HT-29 (cell line): ENCODE measurements at regions not wholly inside any gene's neighbourhood (a gene's known extent, or its start where the extent isn't known, plus 50 kb on each side); places are given as distances from the start of the nearest gene placed in this dataset.

Experiments
- DNase-seq: peaks from one replicate; pipeline ENCODE4 v3.0.0-alpha.2; 2015; ENCODE audit warnings: low spot score

DNA sequence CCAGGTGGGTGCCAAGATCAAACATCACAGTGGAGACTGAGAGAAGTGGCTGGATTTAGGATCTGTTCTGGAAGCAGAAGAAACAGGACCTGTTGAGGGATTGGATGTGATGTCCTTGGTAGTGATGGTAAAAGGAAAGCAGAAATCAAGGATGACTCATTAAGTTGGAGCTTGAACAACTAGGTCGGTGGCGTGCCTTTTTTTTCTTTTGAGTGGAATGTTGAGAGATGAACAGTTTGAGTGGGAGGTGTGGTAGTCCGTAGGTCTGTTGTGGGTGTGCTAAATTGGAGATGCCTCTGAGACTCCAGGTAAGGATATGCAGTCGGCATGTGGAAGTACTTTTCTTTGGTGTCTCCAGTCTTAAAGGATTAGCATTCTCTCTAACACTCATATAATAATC is 92.1 kb upstream of the IL12B start:
- no peak for DNase-seq

GRCh38 chr5:159422910-159423309 is 92.6 kb upstream of the IL12B start:
- no peak for DNase-seq

GRCh38 chr5:159424123-159424522 is 93.8 kb upstream of the IL12B start:
- no peak for DNase-seq

DNA sequence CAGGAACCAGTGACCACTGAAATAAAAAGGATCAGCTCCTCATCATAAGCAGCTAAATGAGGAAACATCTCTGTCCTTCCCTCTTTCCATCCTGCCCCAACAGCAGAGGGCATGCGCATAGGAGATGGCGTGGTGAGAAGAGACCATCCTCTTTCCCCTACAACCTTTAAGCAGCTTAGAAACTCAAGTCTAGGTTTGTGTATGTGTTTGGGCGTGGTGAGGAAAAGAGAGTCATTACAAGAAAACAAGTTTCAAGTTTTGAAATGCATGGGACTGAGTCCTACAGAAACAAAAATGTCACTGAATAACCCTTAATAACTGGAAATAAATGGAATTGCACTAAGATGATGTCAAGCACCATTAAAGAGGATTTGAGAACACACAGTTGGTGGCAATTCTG is 96.4 kb upstream of the IL12B start:
- no peak for DNase-seq

DNA sequence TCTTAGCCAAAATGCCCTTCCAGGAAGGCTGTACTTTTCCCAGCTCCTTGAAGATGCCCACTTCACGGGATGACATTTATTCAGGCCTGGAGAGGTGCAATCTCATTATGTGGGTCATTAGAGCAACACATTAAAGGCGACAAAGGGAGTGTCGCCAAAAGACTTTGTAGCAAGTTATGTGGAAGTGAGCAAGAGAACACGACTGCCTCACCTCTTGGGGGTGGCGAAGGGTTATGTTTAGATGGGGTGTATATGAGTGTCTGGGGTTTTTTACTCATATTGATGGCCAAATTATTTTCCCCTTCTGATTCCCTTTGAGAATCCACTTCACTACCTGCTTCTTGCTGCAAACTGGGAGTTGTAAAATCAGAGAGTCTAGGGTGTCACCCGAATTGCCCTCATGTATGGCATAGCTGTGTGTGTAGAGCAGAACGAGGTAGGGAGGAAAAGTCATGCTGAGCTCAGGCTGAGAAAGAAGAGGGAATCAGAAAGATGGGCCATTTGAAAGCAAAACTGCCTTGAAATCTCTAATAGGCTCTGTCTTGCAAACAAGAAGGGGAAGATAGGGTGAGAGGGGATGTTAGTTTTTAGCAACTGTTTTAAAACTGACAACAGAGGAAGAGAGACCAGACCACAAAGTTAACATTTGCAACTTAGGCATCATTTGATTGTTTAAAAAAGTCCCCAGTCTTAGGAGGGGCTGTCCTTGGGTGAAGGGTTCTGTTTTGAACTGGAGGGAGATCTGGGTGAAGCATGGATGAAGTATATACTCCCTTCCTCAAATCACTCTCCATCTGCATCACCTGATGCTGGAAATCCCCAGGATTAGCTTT is 97.1 kb upstream of the IL12B start:
- no peak for DNase-seq

- no peak for DNase-seq
Measured at GRCh38 chr5:159430361-159431012, 100.2 kb upstream of the IL12B start.

GRCh38 chr5:159435855-159436254 is 105.6 kb upstream of the IL12B start:
- no peak for DNase-seq

DNA sequence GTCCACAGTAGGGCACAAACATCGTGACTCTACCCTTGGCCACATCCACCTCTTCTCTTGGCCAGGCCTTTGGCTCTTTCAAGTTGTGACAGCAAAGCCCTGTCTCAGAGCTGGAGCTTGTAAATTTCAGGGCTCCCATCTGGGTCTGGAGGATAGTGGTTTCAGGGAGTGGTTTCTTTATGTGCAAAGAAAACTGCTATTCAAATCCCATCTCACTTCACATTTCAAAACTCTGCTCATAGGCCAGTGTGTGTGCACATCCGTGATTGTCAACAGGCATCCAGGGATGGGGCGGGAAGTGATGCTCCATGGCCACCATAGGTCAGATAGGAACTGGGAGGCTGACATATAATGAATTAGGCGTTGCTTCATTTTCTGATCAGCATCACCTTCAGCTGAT is 107.8 kb upstream of the IL12B start:
- DNase-seq: no peak

- DNase-seq: no peak
Measured at GRCh38 chr5:159439002-159439401, 108.7 kb upstream of the IL12B start.

GRCh38 chr5:159440235-159440634 is 109.9 kb upstream of the IL12B start:
- DNase-seq: no peak

- DNase-seq: no peak
Measured at GRCh38 chr5:159440968-159441367, 110.7 kb upstream of the IL12B start.

GRCh38 chr5:159441441-159441840 is 111.2 kb upstream of the IL12B start:
- peak; percentile 10 for DNase-seq

- no peak for DNase-seq
Measured at GRCh38 chr5:159442206-159442850, 112.0 kb upstream of the IL12B start.

GRCh38 chr5:159444441-159445082 is 114.3 kb upstream of the IL12B start:
- DNase-seq: peak; percentile 48

DNA sequence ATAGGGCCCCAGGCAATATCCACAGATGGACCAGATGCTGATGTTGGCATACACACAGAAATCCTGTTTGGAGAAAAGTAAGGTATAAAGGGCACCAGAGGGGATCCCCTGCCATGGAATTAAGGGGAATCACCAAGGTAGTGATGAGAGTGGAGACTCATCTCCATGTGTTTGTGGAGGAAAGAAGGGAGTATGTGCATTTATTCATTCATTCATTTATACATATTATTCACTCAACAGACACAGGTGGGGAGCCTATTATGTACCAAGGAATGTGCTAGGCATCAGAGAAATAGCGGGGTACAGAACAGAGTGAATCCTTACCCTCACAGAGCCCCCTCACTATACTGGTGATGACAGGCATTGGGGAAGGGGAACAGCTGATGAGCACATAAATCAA is 116.8 kb upstream of the IL12B start:
- DNase-seq: no peak

GRCh38 chr5:159448841-159449407 is 118.6 kb upstream of the IL12B start:
- DNase-seq: no peak

GRCh38 chr5:159449925-159450324 is 119.6 kb upstream of the IL12B start:
- no peak for DNase-seq

- DNase-seq: no peak
Measured at GRCh38 chr5:159450417-159450816, 120.1 kb upstream of the IL12B start.

DNA sequence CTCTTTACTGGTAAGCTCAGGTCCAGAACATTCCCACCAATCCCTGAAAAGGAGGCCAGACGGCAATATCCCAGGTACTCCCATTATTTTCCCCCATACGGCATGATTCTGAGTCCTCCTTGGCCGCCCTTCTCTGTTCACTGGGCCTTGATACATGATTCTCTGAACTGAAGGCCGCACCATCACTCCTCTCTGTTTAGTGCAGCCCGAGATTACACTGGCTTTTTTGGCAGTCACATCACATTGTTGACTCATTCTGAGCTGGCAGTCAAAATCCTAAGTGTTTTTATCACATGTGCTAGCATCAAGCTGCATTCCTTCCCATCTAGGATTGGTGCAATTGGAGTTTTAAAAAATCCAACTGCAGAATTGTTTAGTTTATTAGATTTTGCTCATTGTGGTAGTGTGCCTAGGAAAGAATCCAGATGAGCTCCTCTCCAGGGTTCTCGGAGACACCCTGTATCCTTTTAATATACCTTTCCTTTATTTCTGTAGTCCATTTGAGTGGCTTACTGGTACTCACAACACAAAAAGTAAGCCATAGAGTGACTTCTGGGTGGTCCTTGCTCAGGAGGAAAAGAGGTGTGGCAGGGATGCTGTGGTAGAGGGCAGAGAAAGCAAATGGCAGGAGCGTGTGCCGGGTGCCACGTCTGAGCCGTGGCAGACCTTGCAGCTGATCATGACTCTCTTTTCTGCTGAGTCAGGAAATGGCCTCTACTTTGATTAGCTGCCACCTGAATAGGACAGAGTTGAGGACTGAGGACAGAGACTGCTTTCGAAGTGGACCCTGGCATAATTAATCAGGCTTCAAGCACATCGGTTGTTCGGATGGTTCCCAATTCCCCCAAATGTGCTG is 121.1 kb upstream of the IL12B start:
- no peak for DNase-seq

DNA sequence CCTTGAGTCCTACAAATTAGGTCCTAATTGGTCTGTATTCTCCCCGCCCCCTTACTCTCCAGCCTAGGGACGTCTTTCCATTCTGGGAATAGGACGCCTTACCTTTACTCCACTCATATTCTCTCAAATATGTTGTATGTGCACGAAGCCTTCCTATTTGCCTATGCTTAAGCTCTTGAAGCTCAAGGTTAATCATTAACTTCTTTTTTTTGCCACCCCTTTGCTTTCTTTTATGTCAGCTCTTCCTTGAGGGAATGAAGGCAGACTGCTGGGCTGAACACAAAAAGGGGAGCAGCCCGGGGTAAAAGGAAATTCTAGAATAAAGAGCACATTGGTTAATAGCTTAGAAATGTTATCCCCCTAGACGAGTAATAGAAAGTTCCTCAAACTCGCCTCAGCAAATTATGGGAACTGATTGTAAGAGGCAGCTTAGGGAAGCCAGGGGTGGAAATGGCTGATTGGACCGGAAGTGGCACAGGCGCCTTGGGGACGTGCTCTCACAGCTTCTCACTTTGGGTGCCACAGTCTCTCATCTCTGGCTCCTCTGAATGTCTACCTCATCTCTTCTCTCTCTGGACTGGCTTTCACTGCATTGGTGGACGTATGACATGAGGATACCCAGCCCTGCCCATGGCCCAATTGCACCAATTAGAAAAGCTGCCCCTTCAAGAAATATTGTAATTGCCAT is 122.3 kb upstream of the IL12B start:
- no peak for DNase-seq
